ENCODE measurements at regions not wholly inside any gene's neighbourhood (a gene's known extent, or its start where the extent isn't known, plus 50 kb on each side); places are given as distances from the start of the nearest gene placed in this dataset.

DNA sequence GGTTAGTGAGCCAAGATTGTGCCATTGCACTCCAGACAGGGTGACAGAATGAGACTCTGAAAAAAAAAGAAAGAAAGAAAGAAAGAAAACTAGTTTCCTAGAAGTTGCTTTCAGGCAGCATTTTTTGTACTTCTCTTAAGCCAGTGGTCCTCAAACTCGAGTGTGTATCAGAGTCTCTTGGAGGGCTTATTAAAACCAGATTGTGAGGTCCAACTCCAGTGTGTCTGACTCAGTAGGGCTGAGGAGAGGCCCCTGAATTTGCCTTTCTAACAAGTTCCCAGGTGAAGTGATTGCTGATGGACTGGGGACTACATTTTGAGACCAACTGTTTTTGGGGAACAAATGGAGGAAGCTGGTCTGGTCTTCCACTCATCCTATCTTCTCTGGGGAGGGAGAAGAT lies 57.5 kb upstream of the VSTM5 start:
- TF ChIP-seq, protein P1, sequence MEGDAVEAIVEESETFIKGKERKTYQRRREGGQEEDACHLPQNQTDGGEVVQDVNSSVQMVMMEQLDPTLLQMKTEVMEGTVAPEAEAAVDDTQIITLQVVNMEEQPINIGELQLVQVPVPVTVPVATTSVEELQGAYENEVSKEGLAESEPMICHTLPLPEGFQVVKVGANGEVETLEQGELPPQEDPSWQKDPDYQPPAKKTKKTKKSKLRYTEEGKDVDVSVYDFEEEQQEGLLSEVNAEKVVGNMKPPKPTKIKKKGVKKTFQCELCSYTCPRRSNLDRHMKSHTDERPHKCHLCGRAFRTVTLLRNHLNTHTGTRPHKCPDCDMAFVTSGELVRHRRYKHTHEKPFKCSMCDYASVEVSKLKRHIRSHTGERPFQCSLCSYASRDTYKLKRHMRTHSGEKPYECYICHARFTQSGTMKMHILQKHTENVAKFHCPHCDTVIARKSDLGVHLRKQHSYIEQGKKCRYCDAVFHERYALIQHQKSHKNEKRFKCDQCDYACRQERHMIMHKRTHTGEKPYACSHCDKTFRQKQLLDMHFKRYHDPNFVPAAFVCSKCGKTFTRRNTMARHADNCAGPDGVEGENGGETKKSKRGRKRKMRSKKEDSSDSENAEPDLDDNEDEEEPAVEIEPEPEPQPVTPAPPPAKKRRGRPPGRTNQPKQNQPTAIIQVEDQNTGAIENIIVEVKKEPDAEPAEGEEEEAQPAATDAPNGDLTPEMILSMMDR (IDR thresholded peaks at IDR 0.05; ENCODE audit: low read depth, low read length, missing input control): no peak
- no peak for TF ChIP-seq TAF1 (conservative IDR thresholded peaks at IDR 0.05)
- TF ChIP-seq, protein P2, sequence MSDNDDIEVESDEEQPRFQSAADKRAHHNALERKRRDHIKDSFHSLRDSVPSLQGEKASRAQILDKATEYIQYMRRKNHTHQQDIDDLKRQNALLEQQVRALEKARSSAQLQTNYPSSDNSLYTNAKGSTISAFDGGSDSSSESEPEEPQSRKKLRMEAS (IDR thresholded peaks at IDR 0.05): no peak
- TF ChIP-seq RXRA (IDR thresholded peaks at IDR 0.05): no peak
- TF ChIP-seq EGR1 (IDR thresholded peaks at IDR 0.05; ENCODE audit: low read depth in 2 of 2): no peak
- TF ChIP-seq JUND (IDR thresholded peaks at IDR 0.05): no peak
- no peak for TF ChIP-seq NR2F2 (IDR thresholded peaks at IDR 0.05)
